Vagina (tissue), 2 donors: ENCODE measurements at regions not wholly inside any gene's neighbourhood (a gene's known extent, or its start where the extent isn't known, plus 50 kb on each side); places are given as distances from the start of the nearest gene placed in this dataset.
"Not testable (repeated sequence)": the region's sequence is repeated elsewhere in the genome, so short reads cannot be mapped to it uniquely, and the experiment has no call there.

Source experiments
- DNase-seq, 2 donors: peaks; one replicate each; pipeline ENCODE4 v3.0.0-alpha.2; 2017; ENCODE audit errors: extremely low spot score in 2 of 2
- H3K27ac ChIP-seq: fragments of 200-600 bp; sonication (generic); one replicate; pipeline ENCODE4 v1.5.1; 2019
- H3K27me3 ChIP-seq: fragments of 200-600 bp; sonication (generic); one replicate; pipeline ENCODE4 v1.5.1; 2019
- H3K36me3 ChIP-seq, 2 donors: fragments of 200-600 bp; sonication (generic); one replicate each; pipeline ENCODE4 v1.5.1; 2017 to 2019
- H3K4me1 ChIP-seq: fragments of 200-600 bp; sonication (generic); one replicate; pipeline ENCODE4 v1.5.1; 2019
- H3K4me3 ChIP-seq, 2 donors: fragments of 200-600 bp; sonication (generic); 1 replicate in 1 of 2; 2 replicates in 1 of 2; pipeline ENCODE4 v1.5.1; 2016 to 2019
- H3K9me3 ChIP-seq: fragments of 200-600 bp; sonication (generic); one replicate; pipeline ENCODE4 v1.5.1; 2019
- CTCF ChIP-seq, 3 experiments: fragments of 450-650 bp in 2 of 3; fragments of 200-600 bp in 1 of 3; sonication (generic) in 1 of 3; IDR thresholded peaks; one replicate each; pipeline ENCODE4 v1.5.1; 2017 to 2019; ENCODE audit warnings: antibody characterized with exemption in 3 of 3, mild to moderate bottlenecking in 2 of 3, moderate library complexity in 2 of 3
- POLR2A ChIP-seq, 2 donors: fragments of 450-650 bp; IDR thresholded peaks; one replicate each; pipeline ENCODE4 v1.6.1; 2017; ENCODE audit warnings: antibody characterized with exemption in 2 of 2, mild to moderate bottlenecking in 2 of 2, moderate library complexity in 2 of 2
- POLR2AphosphoS5 ChIP-seq, 2 donors: sonication (generic); formaldehyde crosslinking; IDR thresholded peaks; one replicate each; pipeline ENCODE4 v1.9.0; 2017; ENCODE audit warnings: antibody characterized with exemption in 2 of 2, mild to moderate bottlenecking in 2 of 2, low read depth in 1 of 2; ENCODE audit not compliant: insufficient read depth in 1 of 2
- intact Hi-C: fragments of 100-400 bp; cut with DNase I; formaldehyde crosslinking; loops from one replicate; pipeline ENCODE4 v1.15.1; 2023

DNA sequence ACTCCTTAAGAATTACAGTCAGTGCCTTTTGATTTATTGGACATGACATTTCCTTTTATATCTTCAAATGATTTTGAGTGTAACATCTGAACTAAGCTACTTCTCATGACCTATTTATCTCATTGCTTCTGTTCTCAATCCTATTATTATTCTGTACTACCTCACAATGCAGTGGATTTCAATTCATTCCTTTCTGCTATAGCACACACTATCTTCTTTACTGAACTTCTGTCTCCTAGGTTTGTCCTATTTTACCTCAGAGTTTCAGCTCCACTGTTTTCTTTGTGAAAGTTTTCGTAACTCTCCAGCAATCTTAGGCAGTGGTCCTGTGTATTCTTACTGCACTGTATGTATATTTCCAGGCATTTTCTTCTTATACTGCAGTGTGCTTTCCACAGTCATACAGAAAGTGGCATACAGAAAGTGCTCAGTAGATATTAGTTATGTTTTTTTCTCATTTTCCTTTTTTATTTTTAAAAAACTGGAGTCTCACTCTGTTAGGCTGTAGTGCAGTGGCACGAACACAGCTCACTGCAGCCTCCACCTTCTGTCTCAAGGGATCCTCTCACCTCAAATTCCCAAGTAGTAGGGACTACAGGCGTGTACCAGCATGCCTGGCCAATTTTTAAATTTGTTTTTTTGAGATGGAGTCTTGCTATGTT lies 368.6 kb upstream of the RGS6 start:
- Histone ChIP-seq H3K36me3 (no peaks in the 10 kb centered on the region), H3K27ac (no peak overlapping the region), H3K4me3 (no peak overlapping the region), H3K9me3 (no peaks in the 10 kb centered on the region), H3K27me3 (no peaks in the 10 kb centered on the region), H3K4me1 (no peaks in the 10 kb centered on the region)
- no peak for DNase-seq
- TF ChIP-seq CTCF (IDR thresholded peaks at IDR 0.05) (no peak), POLR2AphosphoS5 (IDR thresholded peaks at IDR 0.05; ENCODE audit: insufficient read depth in 1 of 2, low read depth in 1 of 2) (no peak)
- intact Hi-C loops, result no loop called here

DNA sequence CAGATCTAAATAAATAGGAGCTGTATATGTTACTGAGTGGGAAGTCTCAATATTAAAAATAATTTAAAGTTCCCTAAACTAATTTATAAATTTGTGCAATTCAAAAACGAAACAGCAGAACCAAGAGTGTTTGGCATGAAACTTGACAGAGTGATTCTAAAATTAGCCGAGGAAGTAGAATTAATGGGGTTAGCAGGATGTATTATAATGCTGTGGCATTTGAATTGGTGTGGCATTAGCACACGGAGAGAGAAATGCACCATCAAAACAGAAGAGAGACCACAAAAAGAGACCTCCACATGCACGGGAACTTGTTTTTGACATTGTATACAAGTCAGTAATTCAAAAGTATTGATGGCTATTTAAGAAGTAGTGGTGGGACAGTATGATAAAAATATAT lies 366.0 kb upstream of the RGS6 start:
- DNase-seq, result no peak
- no peaks in the 10 kb centered on the region for H3K27me3 ChIP-seq
- intact Hi-C loops, result no loop called here
- no peaks in the 10 kb centered on the region for H3K36me3 ChIP-seq
- no peak overlapping the region for H3K27ac ChIP-seq
- no peak overlapping the region for H3K4me3 ChIP-seq
- TF ChIP-seq POLR2AphosphoS5 (IDR thresholded peaks at IDR 0.05; ENCODE audit: insufficient read depth in 1 of 2, low read depth in 1 of 2), result no peak
- TF ChIP-seq POLR2A (IDR thresholded peaks at IDR 0.05), result no peak
- TF ChIP-seq CTCF (IDR thresholded peaks at IDR 0.05), result no peak
- H3K4me1 ChIP-seq, result no peaks in the 10 kb centered on the region
- no peaks in the 10 kb centered on the region for H3K9me3 ChIP-seq

GRCh38 chr14:71567499-71568133 lies 364.6 kb upstream of the RGS6 start:
- H3K27ac ChIP-seq, intact Hi-C loops, H3K36me3 ChIP-seq, H3K27me3 ChIP-seq, DNase-seq, H3K4me1 ChIP-seq, H3K9me3 ChIP-seq, H3K4me3 ChIP-seq: not testable (repeated sequence)

DNA sequence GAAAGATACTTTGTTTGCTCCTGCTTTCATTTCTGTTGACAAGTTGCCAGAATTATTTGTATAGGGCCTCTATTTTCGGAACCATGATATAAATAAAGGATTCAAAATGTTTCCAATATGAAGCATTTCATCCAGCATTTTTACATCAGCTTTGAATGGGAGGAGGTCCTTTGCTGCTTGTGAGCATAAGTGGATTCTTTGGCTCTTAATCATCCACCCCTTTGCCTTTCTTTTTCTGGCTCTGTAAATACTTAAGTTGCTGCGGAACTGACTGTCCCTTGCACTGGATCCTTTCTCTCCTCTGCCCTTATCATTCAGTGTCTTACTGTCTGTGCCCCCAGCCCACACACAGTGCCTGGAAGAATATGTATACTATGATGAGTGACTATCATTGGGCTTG lies 357.3 kb upstream of the RGS6 start:
- intact Hi-C loops, result no loop called here
- H3K4me3 ChIP-seq, result no peak overlapping the region
- no peaks in the 10 kb centered on the region for H3K36me3 ChIP-seq
- TF ChIP-seq POLR2A (IDR thresholded peaks at IDR 0.05) (no peak), POLR2AphosphoS5 (IDR thresholded peaks at IDR 0.05; ENCODE audit: insufficient read depth in 1 of 2, low read depth in 1 of 2) (no peak), CTCF (IDR thresholded peaks at IDR 0.05) (no peak)
- no peaks in the 10 kb centered on the region for H3K9me3 ChIP-seq
- no peaks in the 10 kb centered on the region for H3K4me1 ChIP-seq
- no peak for DNase-seq
- H3K27me3 ChIP-seq, result no peaks in the 10 kb centered on the region
- no peak overlapping the region for H3K27ac ChIP-seq

GRCh38 chr14:71576472-71576871 lies 355.8 kb upstream of the RGS6 start:
- intact Hi-C loops, result no loop called here
- H3K9me3 ChIP-seq, result no peaks in the 10 kb centered on the region
- H3K4me1 ChIP-seq, result no peaks in the 10 kb centered on the region
- H3K27ac ChIP-seq, result no peak overlapping the region
- H3K4me3 ChIP-seq, result no peak overlapping the region
- no peaks in the 10 kb centered on the region for H3K27me3 ChIP-seq
- H3K36me3 ChIP-seq, result no peaks in the 10 kb centered on the region
- no peak for DNase-seq
- TF ChIP-seq POLR2AphosphoS5 (IDR thresholded peaks at IDR 0.05; ENCODE audit: insufficient read depth in 1 of 2, low read depth in 1 of 2), result no peak
- no peak for TF ChIP-seq CTCF (IDR thresholded peaks at IDR 0.05)
- no peak for TF ChIP-seq POLR2A (IDR thresholded peaks at IDR 0.05)
